HCT116 (cell line): ENCODE measurements at regions not wholly inside any gene's neighbourhood (a gene's known extent, or its start where the extent isn't known, plus 50 kb on each side); places are given as distances from the start of the nearest gene placed in this dataset.

ENCODE experiments used
- CTCF ChIP-seq, 3 experiments: fragments of 200-600 bp in 1 of 3; sonication (generic) in 1 of 3; IDR thresholded peaks in 2 of 3; conservative IDR thresholded peaks in 1 of 3; 2 replicates each; pipeline ENCODE4 v1.5.1; 2012 to 2017; ENCODE audit warnings: low read depth in 2 of 3, low read length in 2 of 3, antibody characterized with exemption in 1 of 3, borderline replicate concordance in 1 of 3, control low read depth in 1 of 3, mild to moderate bottlenecking in 1 of 3, mixed read lengths in 1 of 3, mixed run types in 1 of 3, moderate library complexity in 1 of 3; ENCODE audit not compliant: insufficient read depth in 1 of 3
- EZH2 ChIP-seq: fragments of 200-600 bp; sonication (generic); IDR thresholded peaks from 2 replicates; pipeline ENCODE4 v1.6.1; 2017; ENCODE audit warnings: antibody characterized with exemption, mixed run types
- JUND ChIP-seq: IDR thresholded peaks from 2 replicates; pipeline ENCODE4 v1.6.1; 2012
- POLR2A ChIP-seq: IDR thresholded peaks from 2 replicates; pipeline ENCODE4 v1.7.0; 2011; ENCODE audit warnings: borderline replicate concordance; ENCODE audit not compliant: insufficient read depth, insufficient read length; ENCODE audit errors: extremely low read depth
- YY1 ChIP-seq: IDR thresholded peaks from 2 replicates; pipeline ENCODE4 v1.6.1; 2011; ENCODE audit warnings: low read length, low read depth, moderate library complexity, mild to moderate bottlenecking; ENCODE audit not compliant: insufficient replicate concordance; ENCODE audit errors: extremely low read depth
- TF ChIP-seq, protein P1 (sequence below): IDR thresholded peaks from 2 replicates; pipeline ENCODE4 v1.6.1; 2012; ENCODE audit warnings: low read depth

DNA sequence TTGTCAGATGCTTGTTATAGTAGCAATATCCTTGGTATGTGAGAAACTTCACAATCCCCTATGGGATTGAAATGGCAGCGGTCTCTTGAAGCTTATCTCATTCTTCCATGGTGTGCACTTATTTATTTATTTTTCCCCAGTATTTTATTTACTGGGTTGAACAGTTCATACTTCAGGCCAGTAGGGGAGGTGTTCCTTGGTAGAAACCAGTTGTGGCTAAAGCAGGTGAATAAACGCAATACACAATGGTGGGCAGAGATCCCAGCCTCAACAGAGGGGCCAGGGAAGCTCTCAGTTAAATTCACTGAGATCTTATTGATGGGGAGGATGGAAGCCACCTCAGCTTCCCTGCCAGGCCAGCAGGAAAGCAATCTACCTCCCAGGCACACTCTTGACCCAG lies 93.7 kb upstream of the SRD5A2 start:
- TF ChIP-seq YY1: no peak
- peak in 2 of 3 experiments; percentile 40 to 43; a peak in 4 of 6 replicates for TF ChIP-seq CTCF (IDR thresholded peaks at IDR 0.05 in 2 of 3, conservative IDR thresholded peaks at IDR 0.05 in 1 of 3; ENCODE audit: borderline replicate concordance in 1 of 3, insufficient read depth in 1 of 3, low read depth in 2 of 3, low read length in 2 of 3)
- TF ChIP-seq, protein P1, sequence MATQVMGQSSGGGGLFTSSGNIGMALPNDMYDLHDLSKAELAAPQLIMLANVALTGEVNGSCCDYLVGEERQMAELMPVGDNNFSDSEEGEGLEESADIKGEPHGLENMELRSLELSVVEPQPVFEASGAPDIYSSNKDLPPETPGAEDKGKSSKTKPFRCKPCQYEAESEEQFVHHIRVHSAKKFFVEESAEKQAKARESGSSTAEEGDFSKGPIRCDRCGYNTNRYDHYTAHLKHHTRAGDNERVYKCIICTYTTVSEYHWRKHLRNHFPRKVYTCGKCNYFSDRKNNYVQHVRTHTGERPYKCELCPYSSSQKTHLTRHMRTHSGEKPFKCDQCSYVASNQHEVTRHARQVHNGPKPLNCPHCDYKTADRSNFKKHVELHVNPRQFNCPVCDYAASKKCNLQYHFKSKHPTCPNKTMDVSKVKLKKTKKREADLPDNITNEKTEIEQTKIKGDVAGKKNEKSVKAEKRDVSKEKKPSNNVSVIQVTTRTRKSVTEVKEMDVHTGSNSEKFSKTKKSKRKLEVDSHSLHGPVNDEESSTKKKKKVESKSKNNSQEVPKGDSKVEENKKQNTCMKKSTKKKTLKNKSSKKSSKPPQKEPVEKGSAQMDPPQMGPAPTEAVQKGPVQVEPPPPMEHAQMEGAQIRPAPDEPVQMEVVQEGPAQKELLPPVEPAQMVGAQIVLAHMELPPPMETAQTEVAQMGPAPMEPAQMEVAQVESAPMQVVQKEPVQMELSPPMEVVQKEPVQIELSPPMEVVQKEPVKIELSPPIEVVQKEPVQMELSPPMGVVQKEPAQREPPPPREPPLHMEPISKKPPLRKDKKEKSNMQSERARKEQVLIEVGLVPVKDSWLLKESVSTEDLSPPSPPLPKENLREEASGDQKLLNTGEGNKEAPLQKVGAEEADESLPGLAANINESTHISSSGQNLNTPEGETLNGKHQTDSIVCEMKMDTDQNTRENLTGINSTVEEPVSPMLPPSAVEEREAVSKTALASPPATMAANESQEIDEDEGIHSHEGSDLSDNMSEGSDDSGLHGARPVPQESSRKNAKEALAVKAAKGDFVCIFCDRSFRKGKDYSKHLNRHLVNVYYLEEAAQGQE: no peak
- no peak for TF ChIP-seq POLR2A
- TF ChIP-seq JUND: no peak
- no peak for TF ChIP-seq EZH2
